ENCODE measurements at regions not wholly inside any gene's neighbourhood (a gene's known extent, or its start where the extent isn't known, plus 50 kb on each side); places are given as distances from the start of the nearest gene placed in this dataset.

DNA sequence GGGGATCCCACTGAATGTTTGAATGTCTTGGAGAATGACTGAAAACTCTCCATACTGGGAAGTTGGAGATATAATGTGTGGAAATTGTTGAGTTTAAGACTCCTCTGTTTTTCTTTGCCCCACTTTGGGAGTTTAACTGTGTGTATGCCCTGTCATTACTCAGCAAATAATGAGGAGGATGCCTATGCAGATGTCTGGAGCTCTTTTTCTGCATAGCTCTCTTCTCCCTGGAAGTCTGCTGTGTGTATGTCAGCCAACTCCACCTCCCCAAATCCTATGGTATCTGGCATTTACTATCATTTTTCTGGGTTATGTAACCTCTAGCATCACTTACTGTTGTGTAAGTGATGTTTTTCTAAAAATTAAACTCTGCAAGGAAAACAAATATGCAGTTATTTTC lies 122.2 kb downstream of the ANKRD7 start:
- TF ChIP-seq, protein P1, sequence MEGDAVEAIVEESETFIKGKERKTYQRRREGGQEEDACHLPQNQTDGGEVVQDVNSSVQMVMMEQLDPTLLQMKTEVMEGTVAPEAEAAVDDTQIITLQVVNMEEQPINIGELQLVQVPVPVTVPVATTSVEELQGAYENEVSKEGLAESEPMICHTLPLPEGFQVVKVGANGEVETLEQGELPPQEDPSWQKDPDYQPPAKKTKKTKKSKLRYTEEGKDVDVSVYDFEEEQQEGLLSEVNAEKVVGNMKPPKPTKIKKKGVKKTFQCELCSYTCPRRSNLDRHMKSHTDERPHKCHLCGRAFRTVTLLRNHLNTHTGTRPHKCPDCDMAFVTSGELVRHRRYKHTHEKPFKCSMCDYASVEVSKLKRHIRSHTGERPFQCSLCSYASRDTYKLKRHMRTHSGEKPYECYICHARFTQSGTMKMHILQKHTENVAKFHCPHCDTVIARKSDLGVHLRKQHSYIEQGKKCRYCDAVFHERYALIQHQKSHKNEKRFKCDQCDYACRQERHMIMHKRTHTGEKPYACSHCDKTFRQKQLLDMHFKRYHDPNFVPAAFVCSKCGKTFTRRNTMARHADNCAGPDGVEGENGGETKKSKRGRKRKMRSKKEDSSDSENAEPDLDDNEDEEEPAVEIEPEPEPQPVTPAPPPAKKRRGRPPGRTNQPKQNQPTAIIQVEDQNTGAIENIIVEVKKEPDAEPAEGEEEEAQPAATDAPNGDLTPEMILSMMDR (IDR thresholded peaks at IDR 0.05; ENCODE audit: insufficient read depth, low read length, poor library complexity, severe bottlenecking) = no peak
- TF ChIP-seq EZH2phosphoT487 (conservative IDR thresholded peaks at IDR 0.05; ENCODE audit: low read length) = no peak
